A549 (cell line): ENCODE measurements at regions not wholly inside any gene's neighbourhood (a gene's known extent, or its start where the extent isn't known, plus 50 kb on each side); places are given as distances from the start of the nearest gene placed in this dataset.

Experiments
- ATAC-seq, 2 experiments: fragments of 200-7000 bp in 1 of 2; fragments of >200 bp in 1 of 2; cut with Nextera tagmentation in 1 of 2; cut with Tn5 transposase in 1 of 2; 3 replicates each; pipeline versions ENCODE4 v1.8.0 to v1.9.1; 2018 to 2020; ENCODE audit warnings: mild to moderate bottlenecking in 1 of 2, moderate library complexity in 1 of 2
- CTCF ChIA-PET: fragments of 300-600 bp; sonication (Branson Sonifier 250); formaldehyde crosslinking; extraction: SDS; loops from one replicate; lab custom pipeline; 2021; ENCODE audit warnings: antibody characterized with exemption, inconsistent platforms; lab: Yijun Ruan, JAX
- POLR2A ChIA-PET: fragments of 350-600 bp; formaldehyde crosslinking; extraction: SDS; loops from one replicate; lab custom pipeline; 2021; ENCODE audit warnings: antibody characterized with exemption, inconsistent platforms; lab: Yijun Ruan, JAX
- DNase-seq, 2 experiments: peaks; one replicate each; pipeline versions ENCODE4 v3.0.0 to v3.0.0-alpha.2; 2011 to 2016; ENCODE audit warnings: low read depth in 1 of 2, low spot score in 1 of 2
- FAIRE-seq: peaks from 2 replicates; lab custom pipeline; 2011; peaks lifted over from hg19 to GRCh38; lab: Jason Lieb, UNC
- H3K27ac ChIP-seq, 2 experiments: fragments of >200 bp; sonication (Bioruptor Twin); formaldehyde crosslinking; 3 replicates each; pipeline ENCODE4 v1.5.1; 2016 to 2017
- H3K4me1 ChIP-seq: fragments of >200 bp; sonication (Bioruptor Twin); formaldehyde crosslinking; 3 replicates; pipeline ENCODE4 v1.6.1; 2016
- H3K4me2 ChIP-seq: fragments of >200 bp; sonication (Bioruptor Twin); formaldehyde crosslinking; 3 replicates; pipeline ENCODE4 v1.6.1; 2016
- H3K4me3 ChIP-seq: fragments of >200 bp; sonication (Bioruptor Twin); formaldehyde crosslinking; 3 replicates; pipeline ENCODE4 v1.5.1; 2016
- H3K9me3 ChIP-seq: fragments of >200 bp; sonication (Bioruptor Twin); formaldehyde crosslinking; 3 replicates; pipeline ENCODE4 v1.6.1; 2016
- BCL3 ChIP-seq: fragments of >200 bp; sonication (Bioruptor Twin); formaldehyde crosslinking; IDR thresholded peaks from 3 replicates; pipeline ENCODE4 v1.6.1; 2016
- BHLHE40 ChIP-seq: IDR thresholded peaks from 2 replicates; pipeline ENCODE4 v1.6.1; 2012; ENCODE audit warnings: low read depth, low read length, inconsistent platforms
- CBX8 ChIP-seq: fragments of 200-600 bp; sonication (generic); IDR thresholded peaks from 2 replicates; pipeline ENCODE4 v1.6.1; 2016
- CEBPB ChIP-seq, 2 experiments: fragments of >200 bp in 1 of 2; sonication (Bioruptor Twin) in 1 of 2; formaldehyde crosslinking in 1 of 2; IDR thresholded peaks; 2 replicates each; pipeline ENCODE4 v1.6.1; 2012 to 2016
- CHD4 ChIP-seq: fragments of 200-600 bp; sonication (generic); IDR thresholded peaks from 2 replicates; pipeline ENCODE4 v1.6.1; 2016; ENCODE audit warnings: antibody characterized with exemption, mild to moderate bottlenecking, borderline replicate concordance
- EHF ChIP-seq: fragments of 250-450 bp; sonication (Bioruptor Pico); IDR thresholded peaks from 2 replicates; pipeline ENCODE4 v1.5.0; 2020; ENCODE audit warnings: mild to moderate bottlenecking
- ESRRA ChIP-seq: fragments of 150-350 bp; IDR thresholded peaks from 2 replicates; pipeline ENCODE4 v1.6.1; 2014; ENCODE audit warnings: mild to moderate bottlenecking, low read length, borderline replicate concordance
- FOSB ChIP-seq: fragments of 250-450 bp; sonication (Bioruptor Pico); IDR thresholded peaks from 2 replicates; pipeline ENCODE4 v1.5.0; 2020; ENCODE audit warnings: mild to moderate bottlenecking, moderate library complexity
- HES2 ChIP-seq: fragments of >200 bp; sonication (Bioruptor Twin); formaldehyde crosslinking; IDR thresholded peaks from 2 replicates; pipeline ENCODE4 v1.6.1; 2016
- HEYL ChIP-seq: fragments of 250-450 bp; sonication (Bioruptor Pico); IDR thresholded peaks from 2 replicates; pipeline ENCODE4 v1.8.0; 2021; ENCODE audit warnings: mild to moderate bottlenecking, moderate library complexity
- HMGXB4 ChIP-seq: fragments of 250-450 bp; sonication (Bioruptor Pico); IDR thresholded peaks from 2 replicates; pipeline ENCODE4 v1.5.0; 2021; ENCODE audit warnings: mild to moderate bottlenecking, moderate library complexity, borderline replicate concordance
- HOXA7 ChIP-seq: fragments of 250-450 bp; sonication (Bioruptor Pico); IDR thresholded peaks from 2 replicates; pipeline ENCODE4 v1.5.0; 2020; ENCODE audit warnings: mild to moderate bottlenecking, moderate library complexity
- JUNB ChIP-seq: fragments of >200 bp; sonication (Bioruptor Twin); formaldehyde crosslinking; IDR thresholded peaks from 2 replicates; pipeline ENCODE4 v1.6.1; 2016
- KDM1A ChIP-seq: fragments of 200-600 bp; sonication (generic); IDR thresholded peaks from 2 replicates; pipeline ENCODE4 v1.6.1; 2016; ENCODE audit warnings: low read depth, mild to moderate bottlenecking
- KDM5A ChIP-seq: fragments of 200-600 bp; sonication (generic); IDR thresholded peaks from 2 replicates; pipeline ENCODE4 v1.6.1; 2016; ENCODE audit warnings: antibody characterized with exemption, mild to moderate bottlenecking
- MAX ChIP-seq: IDR thresholded peaks from 2 replicates; pipeline ENCODE4 v1.6.1; 2012
- NPAS2 ChIP-seq: fragments of 250-450 bp; sonication (Bioruptor Pico); IDR thresholded peaks from 2 replicates; pipeline ENCODE4 v1.8.0; 2022; ENCODE audit warnings: mild to moderate bottlenecking, moderate library complexity, borderline replicate concordance
- NR3C1 ChIP-seq: fragments of >200 bp; sonication (Bioruptor Twin); formaldehyde crosslinking; IDR thresholded peaks from 3 replicates; pipeline ENCODE4 v1.6.1; 2017
- PBX3 ChIP-seq: IDR thresholded peaks from 2 replicates; pipeline ENCODE4 v1.6.1; 2012
- POLR2A ChIP-seq: IDR thresholded peaks from 2 replicates; pipeline ENCODE4 v1.6.1; 2012; ENCODE audit warnings: mild to moderate bottlenecking, low read length
- POLR2AphosphoS2 ChIP-seq: conservative IDR thresholded peaks from 2 replicates; pipeline ENCODE4 v1.6.1; 2012; ENCODE audit warnings: low read length, improper control_type of control experiment, inconsistent platforms
- REST ChIP-seq: fragments of 200-600 bp; sonication (generic); IDR thresholded peaks from 2 replicates; pipeline ENCODE4 v1.6.1; 2016; ENCODE audit warnings: antibody characterized with exemption, mild to moderate bottlenecking, moderate library complexity
- USF2 ChIP-seq: fragments of 450-650 bp; IDR thresholded peaks from 2 replicates; pipeline ENCODE4 v1.6.1; 2014; ENCODE audit warnings: antibody characterized with exemption
- ZSCAN20 ChIP-seq: fragments of 250-450 bp; sonication (Bioruptor Pico); IDR thresholded peaks from 2 replicates; pipeline ENCODE4 v1.8.0; 2022; ENCODE audit warnings: mild to moderate bottlenecking, moderate library complexity
- WGBS: methylation state at CpG from one replicate; pipeline ENCODE4 v1.1.6; 2017; ENCODE audit errors: missing lambda C conversion rate; 5-methylcytosine and 5-hydroxymethylcytosine counted together

GRCh38 chr2:215870088-215870490 lies 143.3 kb downstream of the MREG start:
- Histone ChIP-seq H3K4me3 (no peak overlapping the region), H3K4me1 (peaks cover 14% of the 10 kb centered on the region), H3K9me3 (no peaks in the 10 kb centered on the region), H3K4me2 (peak overlapping the region; percentile 27), H3K27ac (peak overlapping the region; percentile 68 to 84)
- POLR2A ChIA-PET: no interaction called here
- DNase-seq: peak in 1 of 2 experiments; percentile 65
- WGBS: 61% methylated on average over 3 of the region's 3 CpGs
- CTCF ChIA-PET: no interaction called here
- peak in 1 of 2 experiments; percentile 49; a peak in 1 of 6 replicates for ATAC-seq
- FAIRE-seq: no peak
- TF ChIP-seq HMGXB4 (CRISPR knock-in tag) (no peak), ZSCAN20 (CRISPR knock-in tag) (peak; percentile 76; the same call in 1 of the 2 replicates), ESRRA (no peak), CEBPB (IDR thresholded peaks at IDR 0.05) (peak in 1 of 2 experiments; percentile 52; a peak in 1 of 4 replicates), HEYL (CRISPR knock-in tag) (peak; percentile 83; the same call in 1 of the 2 replicates), MAX (no peak), NPAS2 (CRISPR knock-in tag) (no peak), POLR2A (no peak)

GRCh38 chr2:215868846-215869543 lies 144.4 kb downstream of the MREG start:
- TF ChIP-seq CBX8 (no peak), FOSB (no peak), EHF (CRISPR knock-in tag) (no peak), CEBPB (IDR thresholded peaks at IDR 0.05) (no peak), NPAS2 (CRISPR knock-in tag) (no peak), KDM5A (no peak), CHD4 (no peak), HEYL (CRISPR knock-in tag) (no peak), ZSCAN20 (CRISPR knock-in tag) (no peak), USF2 (no peak), JUNB (no peak), KDM1A (no peak)
- FAIRE-seq (no peak), ATAC-seq (no peak), DNase-seq (no peak)
- H3K4me1 ChIP-seq: peaks cover 14% of the 10 kb centered on the region
- no peak overlapping the region for H3K4me2 ChIP-seq
- POLR2A ChIA-PET: no interaction called here
- H3K9me3 ChIP-seq: no peaks in the 10 kb centered on the region
- no peak overlapping the region for H3K4me3 ChIP-seq
- no peak overlapping the region for H3K27ac ChIP-seq
- 71% methylated on average over 4 of the region's 4 CpGs for WGBS
- CTCF ChIA-PET: no interaction called here

GRCh38 chr2:215866606-215867005 lies 146.7 kb downstream of the MREG start:
- no peak for DNase-seq
- CTCF ChIA-PET: interaction anchor here (1.4 kb wide), 1 partner anchor 14 kb away, joined by 3 read pairs; no protein-coding TSS in a partner anchor
- ATAC-seq: no peak
- Histone ChIP-seq H3K9me3 (no peaks in the 10 kb centered on the region), H3K4me3 (no peak overlapping the region), H3K27ac (no peak overlapping the region), H3K4me2 (no peak overlapping the region), H3K4me1 (peaks cover 14% of the 10 kb centered on the region)
- POLR2A ChIA-PET: no interaction called here
- no peak for FAIRE-seq
- WGBS: 42% methylated on average over 2 of the region's 2 CpGs
- TF ChIP-seq POLR2AphosphoS2: no peak
- TF ChIP-seq BCL3: no peak
- TF ChIP-seq MAX: no peak
- TF ChIP-seq NR3C1: no peak
- TF ChIP-seq HES2: no peak
- no peak for TF ChIP-seq BHLHE40
- no peak for TF ChIP-seq HOXA7 (CRISPR knock-in tag)
- TF ChIP-seq PBX3: no peak
- TF ChIP-seq REST: no peak
